SU-DHL-6 (cell line): ENCODE measurements at regions not wholly inside any gene's neighbourhood (a gene's known extent, or its start where the extent isn't known, plus 50 kb on each side); places are given as distances from the start of the nearest gene placed in this dataset.

ENCODE experiments used
- EZH2phosphoT487 ChIP-seq: fragments of 200-600 bp; sonication (generic), shearing (Covaris generic); conservative IDR thresholded peaks from 2 replicates; pipeline ENCODE4 v1.6.1; 2018; ENCODE audit warnings: mild to moderate bottlenecking, antibody characterized with exemption, low read length, moderate library complexity, mixed read lengths
- TF ChIP-seq, protein P1 (sequence below): fragments of 200-600 bp; sonication (generic); IDR thresholded peaks from one replicate; pipeline ENCODE4 v1.5.1; 2017; ENCODE audit warnings: antibody characterized with exemption, mild to moderate bottlenecking, low read length, moderate library complexity; ENCODE audit not compliant: insufficient read depth, poor library complexity, severe bottlenecking

DNA sequence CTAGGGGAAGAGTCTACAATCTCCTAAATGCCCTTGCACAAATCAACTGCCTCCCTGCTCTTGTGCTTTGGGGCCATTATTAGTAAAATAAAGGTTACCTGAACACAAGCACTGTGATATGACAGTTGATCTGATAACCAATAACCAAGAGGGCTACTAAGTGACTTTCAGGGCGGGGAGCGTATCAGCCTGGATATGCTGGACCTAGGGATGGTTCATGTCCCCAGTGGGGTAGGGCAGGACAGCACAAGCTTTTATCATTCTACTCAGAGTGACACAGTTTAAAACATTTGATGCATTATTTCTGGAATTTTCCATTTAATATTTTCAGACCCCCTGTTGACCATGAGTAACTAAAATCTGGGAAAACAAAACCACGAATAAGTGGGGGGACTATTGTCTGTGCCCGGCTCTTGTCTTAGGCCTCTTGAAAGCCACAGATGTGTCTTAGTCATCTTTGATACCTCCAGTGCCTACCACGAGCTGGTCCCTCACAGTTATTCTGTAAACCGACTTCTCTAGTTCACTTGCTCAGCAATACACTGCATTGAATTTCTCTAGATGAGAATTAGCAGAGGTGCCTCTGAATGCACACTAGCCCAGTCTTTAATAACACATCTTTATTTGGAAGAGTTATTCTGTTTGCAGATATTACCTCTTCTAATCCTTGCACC, 94.6 kb upstream of the DHX40 start:
- TF ChIP-seq, protein P1, sequence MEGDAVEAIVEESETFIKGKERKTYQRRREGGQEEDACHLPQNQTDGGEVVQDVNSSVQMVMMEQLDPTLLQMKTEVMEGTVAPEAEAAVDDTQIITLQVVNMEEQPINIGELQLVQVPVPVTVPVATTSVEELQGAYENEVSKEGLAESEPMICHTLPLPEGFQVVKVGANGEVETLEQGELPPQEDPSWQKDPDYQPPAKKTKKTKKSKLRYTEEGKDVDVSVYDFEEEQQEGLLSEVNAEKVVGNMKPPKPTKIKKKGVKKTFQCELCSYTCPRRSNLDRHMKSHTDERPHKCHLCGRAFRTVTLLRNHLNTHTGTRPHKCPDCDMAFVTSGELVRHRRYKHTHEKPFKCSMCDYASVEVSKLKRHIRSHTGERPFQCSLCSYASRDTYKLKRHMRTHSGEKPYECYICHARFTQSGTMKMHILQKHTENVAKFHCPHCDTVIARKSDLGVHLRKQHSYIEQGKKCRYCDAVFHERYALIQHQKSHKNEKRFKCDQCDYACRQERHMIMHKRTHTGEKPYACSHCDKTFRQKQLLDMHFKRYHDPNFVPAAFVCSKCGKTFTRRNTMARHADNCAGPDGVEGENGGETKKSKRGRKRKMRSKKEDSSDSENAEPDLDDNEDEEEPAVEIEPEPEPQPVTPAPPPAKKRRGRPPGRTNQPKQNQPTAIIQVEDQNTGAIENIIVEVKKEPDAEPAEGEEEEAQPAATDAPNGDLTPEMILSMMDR: no peak
- TF ChIP-seq EZH2phosphoT487: no peak
